H9 (cell line): ENCODE measurements at regions not wholly inside any gene's neighbourhood (a gene's known extent, or its start where the extent isn't known, plus 50 kb on each side); places are given as distances from the start of the nearest gene placed in this dataset.

Source experiments
- DNase-seq: peaks from one replicate; pipeline ENCODE4 v3.0.0-alpha.2; 2017
- H2AFZ ChIP-seq: one replicate; pipeline ENCODE4 v1.6.1; 2013; ENCODE audit warnings: mild to moderate bottlenecking, low read length, control low read depth, moderate library complexity
- H2AK5ac ChIP-seq: 2 replicates; pipeline ENCODE4 v1.6.1; 2013; ENCODE audit warnings: low read length, control low read depth, mixed read lengths; ENCODE audit not compliant: insufficient read length
- H2BK120ac ChIP-seq: one replicate; pipeline ENCODE4 v1.6.1; 2013; ENCODE audit warnings: low read depth, mild to moderate bottlenecking, low read length, control low read depth, inconsistent platforms; ENCODE audit not compliant: poor library complexity, severe bottlenecking
- H2BK12ac ChIP-seq: 2 replicates; pipeline ENCODE4 v1.6.1; 2013; ENCODE audit warnings: low read length, control low read depth, mixed read lengths, low read depth; ENCODE audit not compliant: insufficient read length
- H2BK15ac ChIP-seq: 2 replicates; pipeline ENCODE4 v1.6.1; 2013; ENCODE audit warnings: low read depth, low read length, control low read depth
- H2BK20ac ChIP-seq: one replicate; pipeline ENCODE4 v1.6.1; 2013; ENCODE audit warnings: low read depth, mild to moderate bottlenecking, low read length, control low read depth, inconsistent platforms; ENCODE audit not compliant: poor library complexity, severe bottlenecking
- H2BK5ac ChIP-seq: 2 replicates; pipeline ENCODE4 v1.6.1; 2013; ENCODE audit warnings: low read length, control low read depth, mixed read lengths; ENCODE audit not compliant: insufficient read length
- H3K14ac ChIP-seq: 2 replicates; pipeline ENCODE4 v1.6.1; 2013; ENCODE audit warnings: low read length, control low read depth; ENCODE audit not compliant: insufficient read depth
- H3K18ac ChIP-seq: 2 replicates; pipeline ENCODE4 v1.6.1; 2013; ENCODE audit warnings: low read depth, mild to moderate bottlenecking, mixed read lengths, low read length, control low read depth; ENCODE audit not compliant: insufficient read length
- H3K23ac ChIP-seq: 2 replicates; pipeline ENCODE4 v1.6.1; 2013; ENCODE audit warnings: low read length, control low read depth, mixed read lengths, low read depth; ENCODE audit not compliant: insufficient read length
- H3K23me2 ChIP-seq: 2 replicates; pipeline ENCODE4 v1.6.1; 2013; ENCODE audit warnings: low read depth, mild to moderate bottlenecking, mixed read lengths, low read length, control low read depth; ENCODE audit not compliant: insufficient read length, poor library complexity, severe bottlenecking
- H3K27ac ChIP-seq: 2 replicates; pipeline ENCODE4 v1.5.1; 2013; ENCODE audit warnings: low read length, control low read depth, mixed read lengths, low read depth; ENCODE audit not compliant: insufficient read length
- H3K27me3 ChIP-seq: 2 replicates; pipeline ENCODE4 v1.6.1; 2013; ENCODE audit warnings: low read length, control low read depth, inconsistent platforms; ENCODE audit not compliant: insufficient read depth
- H3K4ac ChIP-seq: 2 replicates; pipeline ENCODE4 v1.6.1; 2013; ENCODE audit warnings: low read depth, mild to moderate bottlenecking, control low read depth, inconsistent platforms, low read length, moderate library complexity
- H3K4me1 ChIP-seq: 2 replicates; pipeline ENCODE4 v1.6.1; 2013; ENCODE audit warnings: low read length, control low read depth, inconsistent platforms; ENCODE audit not compliant: insufficient read depth
- H3K4me2 ChIP-seq: 2 replicates; pipeline ENCODE4 v1.6.1; 2013; ENCODE audit warnings: low read length, control low read depth, mixed read lengths; ENCODE audit not compliant: insufficient read length, insufficient read depth
- H3K56ac ChIP-seq: 2 replicates; pipeline ENCODE4 v1.6.1; 2013; ENCODE audit warnings: low read depth, mild to moderate bottlenecking, mixed read lengths, low read length, control low read depth; ENCODE audit not compliant: insufficient read length
- H3K79me1 ChIP-seq: 2 replicates; pipeline ENCODE4 v1.6.1; 2013; ENCODE audit warnings: low read depth, mild to moderate bottlenecking, moderate library complexity, low read length, control low read depth, inconsistent platforms; ENCODE audit not compliant: insufficient read depth, poor library complexity, severe bottlenecking
- H3K79me2 ChIP-seq: 2 replicates; pipeline ENCODE4 v1.6.1; 2013; ENCODE audit warnings: low read length, control low read depth, inconsistent platforms; ENCODE audit not compliant: insufficient read depth
- H3K9ac ChIP-seq: 2 replicates; pipeline ENCODE4 v1.6.1; 2013; ENCODE audit warnings: low read length, control low read depth, mixed read lengths; ENCODE audit not compliant: insufficient read length; ENCODE audit errors: extremely low read depth
- H3K9me3 ChIP-seq: one replicate; pipeline ENCODE4 v1.6.1; 2013; ENCODE audit warnings: low read depth, low read length, inconsistent platforms; ENCODE audit not compliant: control insufficient read depth
- H3T11ph ChIP-seq: one replicate; pipeline ENCODE4 v1.6.1; 2013; ENCODE audit warnings: mild to moderate bottlenecking, low read length, control low read depth, inconsistent platforms
- H4K20me1 ChIP-seq: one replicate; pipeline ENCODE4 v1.6.1; 2013; ENCODE audit not compliant: control insufficient read depth, insufficient read length, insufficient read depth
- H4K5ac ChIP-seq: 2 replicates; pipeline ENCODE4 v1.6.1; 2013; ENCODE audit warnings: low read depth, mild to moderate bottlenecking, mixed read lengths, low read length, control low read depth; ENCODE audit not compliant: insufficient read length
- H4K8ac ChIP-seq: replicated peaks from 2 replicates; pipeline ENCODE4 v1.6.1; 2013; ENCODE audit warnings: low read length, control low read depth, mixed read lengths, low read depth; ENCODE audit not compliant: insufficient read length
- H4K91ac ChIP-seq: 2 replicates; pipeline ENCODE4 v1.6.1; 2013; ENCODE audit warnings: low read depth, mild to moderate bottlenecking, moderate library complexity, mixed read lengths, low read length, control low read depth; ENCODE audit not compliant: insufficient read length
- H3K27ac Mint-ChIP-seq, 3 experiments: 2 replicates in 2 of 3; 3 replicates in 1 of 3; pipeline ENCODE4 v1.8.0; 2020 to 2021; ENCODE audit warnings: mixed read lengths in 3 of 3, mild to moderate bottlenecking in 1 of 3, moderate library complexity in 1 of 3
- H3K27me3 Mint-ChIP-seq: 2 replicates; pipeline ENCODE4 v1.8.0; 2021; ENCODE audit warnings: low read depth, mild to moderate bottlenecking, moderate library complexity, mixed read lengths
- H3K36me3 Mint-ChIP-seq, 3 experiments: 2 replicates in 2 of 3; 3 replicates in 1 of 3; pipeline ENCODE4 v1.8.0; 2020 to 2021; ENCODE audit warnings: low read depth in 3 of 3, mixed read lengths in 3 of 3; ENCODE audit not compliant: insufficient read depth in 1 of 3
- H3K4me1 Mint-ChIP-seq, 2 experiments: 2 replicates each; pipeline ENCODE4 v1.8.0; 2020; ENCODE audit warnings: mixed read lengths in 2 of 2
- H3K4me3 Mint-ChIP-seq, 2 experiments: 2 replicates in 1 of 2; 3 replicates in 1 of 2; pipeline ENCODE4 v1.8.0; 2020 to 2021; ENCODE audit warnings: mild to moderate bottlenecking in 2 of 2, mixed read lengths in 2 of 2, moderate library complexity in 1 of 2
- H3K9me3 Mint-ChIP-seq, 2 experiments: 2 replicates in 1 of 2; 3 replicates in 1 of 2; pipeline ENCODE4 v1.8.0; 2020; ENCODE audit warnings: mild to moderate bottlenecking in 2 of 2, mixed read lengths in 2 of 2, moderate library complexity in 1 of 2
- CTCF ChIP-seq: fragments of 200-600 bp; sonication (generic); conservative IDR thresholded peaks from 3 replicates; pipeline ENCODE4 v1.8.0; 2021; ENCODE audit warnings: antibody characterized with exemption, mild to moderate bottlenecking
- WGBS: extraction: QIAGEN DNeasy Blood & Tissue Kit; methylation state at CpG from one replicate; pipeline ENCODE4 v1.1.7; 2013; ENCODE audit warnings: missing lambda C conversion rate, low lambda C conversion rate, mixed read lengths; ENCODE audit not compliant: insufficient read length; ENCODE audit errors: extremely low coverage; 5-methylcytosine and 5-hydroxymethylcytosine counted together

GRCh38 chr6:166244353-166245045, 63.7 kb downstream of the PRR18 start:
- Mint-ChIP-seq H3K4me1 (peaks cover 5 to 11% of the 10 kb centered on the region in 2 experiments), H3K27me3 (peaks cover 47% of the 10 kb centered on the region), H3K27ac (no peak overlapping the region; a peak in 1 of 7 replicates), H3K36me3 (no peaks in the 10 kb centered on the region), H3K4me3 (no peak overlapping the region), H3K9me3 (no peaks in the 10 kb centered on the region)
- Histone ChIP-seq H3K27ac (no peak overlapping the region), H3K27me3 (no peaks in the 10 kb centered on the region), H2BK15ac (no peak overlapping the region), H3K56ac (no peak overlapping the region), H3K79me1 (no peaks in the 10 kb centered on the region), H3K18ac (no peak overlapping the region), H2BK12ac (no peak overlapping the region), H2BK5ac (no peak overlapping the region), H3K9ac (no peak overlapping the region), H2AK5ac (no peak overlapping the region), H3K23me2 (no peaks in the 10 kb centered on the region), H3K4ac (no peak overlapping the region), H3K79me2 (no peaks in the 10 kb centered on the region), H4K91ac (no peak overlapping the region), H4K20me1 (no peaks in the 10 kb centered on the region), H2AFZ (no peak overlapping the region), H3T11ph (no peak overlapping the region), H3K23ac (no peak overlapping the region), H2BK20ac (no peak overlapping the region), H3K4me2 (no peak overlapping the region), H4K8ac (no peak overlapping the region), H2BK120ac (no peak overlapping the region), H3K4me1 (no peaks in the 10 kb centered on the region), H4K5ac (no peak overlapping the region), H3K14ac (no peak overlapping the region), H3K9me3 (no peaks in the 10 kb centered on the region)
- TF ChIP-seq CTCF: no peak
- no CpG with 5 or more reads among the region's 11 CpGs for WGBS
- DNase-seq: no peak
